ENCODE measurements at regions not wholly inside any gene's neighbourhood (a gene's known extent, or its start where the extent isn't known, plus 50 kb on each side); places are given as distances from the start of the nearest gene placed in this dataset.

DNA sequence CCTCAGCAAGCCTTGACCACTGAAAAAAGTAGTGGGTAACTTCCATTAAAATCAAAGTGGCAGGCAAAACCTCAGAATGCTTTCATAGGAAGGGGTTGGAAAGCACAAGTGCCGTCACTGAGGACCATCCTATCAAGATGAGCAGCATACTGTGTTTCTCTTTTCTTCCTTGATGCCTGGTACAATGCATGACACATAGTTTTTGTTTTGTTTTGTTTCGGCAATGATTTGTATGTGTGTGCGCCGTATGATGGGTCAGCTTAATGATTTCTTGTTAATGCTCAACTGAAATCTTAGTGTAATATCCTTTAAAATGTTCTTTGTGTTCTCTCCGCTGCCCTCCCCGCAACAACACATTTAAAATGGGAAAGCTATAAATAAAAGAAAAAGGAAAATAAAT is 476.4 kb upstream of the KCNMB2 start:
- H3K4me3 ChIP-seq (ENCODE audit: low read depth, low read length): no peak overlapping the region
- no peak for DNase-seq (ENCODE audit: low read depth)
- TF ChIP-seq, protein P1, sequence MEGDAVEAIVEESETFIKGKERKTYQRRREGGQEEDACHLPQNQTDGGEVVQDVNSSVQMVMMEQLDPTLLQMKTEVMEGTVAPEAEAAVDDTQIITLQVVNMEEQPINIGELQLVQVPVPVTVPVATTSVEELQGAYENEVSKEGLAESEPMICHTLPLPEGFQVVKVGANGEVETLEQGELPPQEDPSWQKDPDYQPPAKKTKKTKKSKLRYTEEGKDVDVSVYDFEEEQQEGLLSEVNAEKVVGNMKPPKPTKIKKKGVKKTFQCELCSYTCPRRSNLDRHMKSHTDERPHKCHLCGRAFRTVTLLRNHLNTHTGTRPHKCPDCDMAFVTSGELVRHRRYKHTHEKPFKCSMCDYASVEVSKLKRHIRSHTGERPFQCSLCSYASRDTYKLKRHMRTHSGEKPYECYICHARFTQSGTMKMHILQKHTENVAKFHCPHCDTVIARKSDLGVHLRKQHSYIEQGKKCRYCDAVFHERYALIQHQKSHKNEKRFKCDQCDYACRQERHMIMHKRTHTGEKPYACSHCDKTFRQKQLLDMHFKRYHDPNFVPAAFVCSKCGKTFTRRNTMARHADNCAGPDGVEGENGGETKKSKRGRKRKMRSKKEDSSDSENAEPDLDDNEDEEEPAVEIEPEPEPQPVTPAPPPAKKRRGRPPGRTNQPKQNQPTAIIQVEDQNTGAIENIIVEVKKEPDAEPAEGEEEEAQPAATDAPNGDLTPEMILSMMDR (IDR thresholded peaks at IDR 0.05; ENCODE audit: low read depth, low read length, missing control alignments): no peak

DNA sequence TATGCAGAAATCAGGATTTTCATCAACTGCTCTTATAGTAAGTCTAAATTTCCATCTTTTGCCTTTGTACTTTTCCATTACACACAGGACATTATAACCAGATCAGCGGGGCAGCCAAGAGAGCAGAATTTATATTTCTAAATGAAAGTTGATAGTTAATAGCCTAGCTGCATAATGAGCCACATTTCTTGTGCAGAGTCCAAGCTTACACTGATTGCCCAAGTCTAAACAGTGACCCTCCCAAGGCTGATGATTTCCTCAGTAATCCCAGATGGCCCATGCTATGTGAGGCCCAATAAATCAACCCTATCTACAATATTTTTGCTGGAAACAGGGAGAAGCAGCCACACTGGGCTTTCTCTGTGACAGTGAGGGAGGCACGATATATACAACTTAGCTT is 475.8 kb upstream of the KCNMB2 start:
- no peak overlapping the region for H3K4me3 ChIP-seq (ENCODE audit: low read depth, low read length)
- no peak for DNase-seq (ENCODE audit: low read depth)

DNA sequence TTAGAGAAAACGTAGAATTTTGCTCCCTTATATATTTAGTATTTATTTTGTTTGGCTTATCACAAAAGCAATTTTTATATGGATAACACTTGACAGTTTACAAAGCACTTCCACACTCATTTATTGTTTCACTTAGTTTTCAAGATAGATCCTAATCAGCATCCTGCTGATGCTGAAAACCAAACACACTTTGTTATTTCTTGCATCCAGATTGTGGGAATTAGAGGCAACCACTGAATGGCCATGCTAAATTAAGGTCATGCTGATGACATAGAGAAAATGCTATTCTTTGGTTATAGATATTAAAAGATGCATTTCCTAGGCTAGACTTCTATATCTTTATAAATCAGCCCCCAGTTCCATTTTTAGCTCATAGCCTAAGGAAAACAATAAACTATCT is 474.1 kb upstream of the KCNMB2 start:
- TF ChIP-seq, protein P1 (IDR thresholded peaks at IDR 0.05; ENCODE audit: low read depth, low read length, missing control alignments): no peak
- no peak overlapping the region for H3K4me3 ChIP-seq (ENCODE audit: low read depth, low read length)
- DNase-seq (ENCODE audit: low read depth): no peak

More for the DNA sequence above, 475.8 kb upstream of the KCNMB2 start:
- TF ChIP-seq, protein P1 (IDR thresholded peaks at IDR 0.05; ENCODE audit: low read depth, low read length, missing control alignments): no peak

DNA sequence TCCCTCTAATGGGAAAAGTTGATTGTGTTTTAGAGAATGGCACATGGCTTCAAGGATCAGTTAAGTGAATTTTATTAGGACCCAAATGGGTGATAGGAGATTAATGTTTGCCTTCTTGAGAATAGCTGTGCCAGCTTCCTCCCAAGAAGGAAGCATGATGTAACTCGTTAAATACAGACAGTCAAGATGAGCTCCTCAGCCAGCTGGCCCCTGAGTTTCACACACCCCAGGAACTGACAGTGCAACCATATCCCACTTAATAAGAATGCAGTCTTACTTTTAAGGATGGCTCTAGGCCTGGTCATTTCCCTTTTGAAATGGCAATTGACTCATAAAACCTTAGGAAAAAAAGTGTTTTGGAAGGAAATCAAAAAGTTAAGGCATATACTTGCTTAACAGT is 472.8 kb upstream of the KCNMB2 start:
- TF ChIP-seq, protein P1 (IDR thresholded peaks at IDR 0.05; ENCODE audit: low read depth, low read length, missing control alignments): no peak
- H3K4me3 ChIP-seq (ENCODE audit: low read depth, low read length): no peak overlapping the region
- no peak for DNase-seq (ENCODE audit: low read depth)

DNA sequence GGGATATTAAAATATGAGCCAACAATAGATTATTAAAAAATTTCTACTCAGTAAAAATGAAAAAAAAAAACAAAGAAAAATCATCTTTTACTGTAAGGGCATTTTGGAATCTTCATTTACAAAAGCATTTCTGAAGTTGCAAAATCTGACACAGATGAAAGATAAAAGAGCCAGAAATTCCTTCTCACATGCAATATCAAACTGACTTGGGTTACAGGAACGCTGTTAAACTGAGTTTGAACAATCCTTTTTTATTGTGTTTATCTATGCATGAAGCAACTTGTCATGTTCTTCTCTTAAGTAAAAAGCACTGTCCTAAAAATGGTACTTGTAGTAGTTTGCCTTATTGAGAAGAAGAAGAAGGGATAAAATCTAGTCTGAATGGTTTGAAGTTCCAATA is 468.5 kb upstream of the KCNMB2 start:
- no peak overlapping the region for H3K4me3 ChIP-seq (ENCODE audit: low read depth, low read length)
- TF ChIP-seq, protein P1 (IDR thresholded peaks at IDR 0.05; ENCODE audit: low read depth, low read length, missing control alignments): no peak
- DNase-seq (ENCODE audit: low read depth): no peak

DNA sequence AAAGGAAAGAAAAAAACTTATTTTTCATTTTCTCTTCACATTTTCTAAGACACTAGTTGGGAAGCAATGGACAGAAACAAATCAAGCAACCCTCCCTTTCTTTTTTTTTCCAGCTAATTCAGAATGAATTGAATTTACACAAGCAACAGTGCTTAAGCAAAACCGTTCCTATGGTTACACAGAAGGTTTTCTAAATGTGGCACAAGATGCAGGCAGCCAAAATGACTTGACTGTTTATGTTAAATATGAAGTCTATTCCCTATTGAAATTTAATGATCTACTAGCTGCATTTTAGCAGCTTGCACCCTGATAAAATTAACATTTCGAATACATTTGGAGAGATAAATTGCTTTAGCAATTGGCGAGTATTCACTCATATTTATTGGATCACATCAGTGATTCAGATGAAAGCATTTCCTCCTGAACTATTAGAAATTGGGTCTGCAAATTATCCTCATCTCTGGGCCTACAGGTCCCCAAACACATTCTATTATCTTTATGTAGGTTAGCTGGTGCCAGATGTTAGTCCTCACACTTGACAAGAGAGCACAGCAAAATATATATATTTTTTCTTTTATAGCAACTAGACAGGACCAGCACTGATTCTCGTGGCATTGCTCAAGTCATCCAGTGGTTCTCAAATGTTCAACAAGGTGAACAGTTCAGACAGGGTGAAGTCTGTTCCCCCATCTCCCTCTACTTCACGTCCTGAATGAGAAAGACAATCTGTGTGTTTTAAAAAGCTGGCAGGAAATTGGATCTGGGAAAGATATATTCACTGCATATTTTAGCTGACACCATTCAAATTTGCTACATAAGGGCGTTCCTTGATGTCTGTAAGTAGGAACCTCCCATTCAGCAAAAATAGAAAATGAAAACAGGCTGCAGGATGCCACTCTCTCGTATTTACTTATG is 463.6 kb upstream of the KCNMB2 start:
- H3K4me3 ChIP-seq (ENCODE audit: low read depth, low read length): no peak overlapping the region
- DNase-seq (ENCODE audit: low read depth): no peak
- TF ChIP-seq, protein P1 (IDR thresholded peaks at IDR 0.05; ENCODE audit: low read depth, low read length, missing control alignments): no peak

DNA sequence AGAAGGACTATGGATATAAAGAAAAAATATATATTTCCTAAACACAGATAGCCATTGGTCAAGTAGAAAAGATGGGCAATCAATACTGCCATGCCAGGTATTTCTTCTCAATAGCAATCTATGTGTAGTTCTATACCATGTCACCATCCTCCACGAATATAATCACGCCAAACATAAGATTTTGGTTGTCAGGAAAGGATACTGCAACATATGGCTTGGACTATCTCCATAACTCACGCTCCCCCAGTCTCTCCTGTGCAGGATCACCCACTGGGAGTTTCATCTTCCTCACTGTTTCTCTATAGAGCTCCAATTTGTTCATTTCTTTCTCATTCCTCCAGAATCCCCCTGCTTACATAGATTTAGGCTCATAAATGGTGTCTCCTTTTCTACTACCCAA is 462.9 kb upstream of the KCNMB2 start:
- TF ChIP-seq, protein P1 (IDR thresholded peaks at IDR 0.05; ENCODE audit: low read depth, low read length, missing control alignments): no peak
- DNase-seq (ENCODE audit: low read depth): no peak
- no peak overlapping the region for H3K4me3 ChIP-seq (ENCODE audit: low read depth, low read length)

Data from GM12864 (cell line).